Coronary artery (tissue), 2 donors: ENCODE measurements at regions not wholly inside any gene's neighbourhood (a gene's known extent, or its start where the extent isn't known, plus 50 kb on each side); places are given as distances from the start of the nearest gene placed in this dataset.

ENCODE experiments used
- DNase-seq: peaks from one replicate; pipeline ENCODE4 v3.0.0-alpha.2; 2017; ENCODE audit warnings: low spot score
- H3K27ac ChIP-seq, 2 donors: fragments of 200-600 bp; sonication (generic); one replicate each; pipeline ENCODE4 v1.5.1; 2016 to 2019
- H3K4me3 ChIP-seq: fragments of 200-600 bp; sonication (generic); 2 replicates; pipeline ENCODE4 v1.5.1; 2016; ENCODE audit warnings: mild to moderate bottlenecking, moderate library complexity
- TF ChIP-seq, protein P1 (sequence below): fragments of 200-600 bp; sonication (generic); IDR thresholded peaks from one replicate; pipeline ENCODE4 v1.5.1; 2019; ENCODE audit warnings: antibody characterized with exemption

DNA sequence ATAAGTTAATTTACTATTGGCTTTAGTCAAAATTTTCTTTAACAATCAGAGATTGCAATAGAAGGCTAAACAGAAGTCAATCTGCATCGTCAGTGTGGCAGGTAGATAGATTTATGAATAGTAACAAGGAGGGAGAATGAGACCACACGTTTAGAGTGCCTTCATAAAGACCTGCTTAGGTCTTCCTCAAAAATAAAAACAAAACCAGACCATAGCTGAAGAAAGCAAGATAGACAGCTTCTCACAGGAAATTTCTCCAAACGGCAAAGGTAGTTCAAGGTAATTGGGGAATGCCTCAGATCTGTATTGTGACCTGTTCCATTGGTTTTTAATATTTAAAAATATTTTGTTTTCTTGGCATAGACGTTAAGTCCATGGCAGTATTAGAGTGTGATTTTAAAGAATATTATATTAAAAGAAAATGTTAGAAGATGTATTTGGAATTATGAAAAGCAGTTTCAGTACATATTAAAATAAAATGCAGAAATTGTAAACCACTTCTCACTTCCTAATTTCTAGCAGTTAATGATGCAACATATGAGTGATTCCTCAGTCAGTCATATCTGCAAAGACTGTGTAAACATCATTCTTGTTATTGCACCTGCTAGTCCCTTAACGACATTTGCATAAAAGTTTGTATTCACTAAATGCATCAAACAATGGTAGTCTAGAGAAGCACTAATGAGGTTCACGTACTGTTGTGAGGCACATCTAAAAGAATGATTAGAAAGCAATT is 278.0 kb downstream of the HLX start:
- Histone ChIP-seq H3K4me3 (no peak overlapping the region), H3K27ac (no peak overlapping the region)
- DNase-seq = no peak
- TF ChIP-seq, protein P1, sequence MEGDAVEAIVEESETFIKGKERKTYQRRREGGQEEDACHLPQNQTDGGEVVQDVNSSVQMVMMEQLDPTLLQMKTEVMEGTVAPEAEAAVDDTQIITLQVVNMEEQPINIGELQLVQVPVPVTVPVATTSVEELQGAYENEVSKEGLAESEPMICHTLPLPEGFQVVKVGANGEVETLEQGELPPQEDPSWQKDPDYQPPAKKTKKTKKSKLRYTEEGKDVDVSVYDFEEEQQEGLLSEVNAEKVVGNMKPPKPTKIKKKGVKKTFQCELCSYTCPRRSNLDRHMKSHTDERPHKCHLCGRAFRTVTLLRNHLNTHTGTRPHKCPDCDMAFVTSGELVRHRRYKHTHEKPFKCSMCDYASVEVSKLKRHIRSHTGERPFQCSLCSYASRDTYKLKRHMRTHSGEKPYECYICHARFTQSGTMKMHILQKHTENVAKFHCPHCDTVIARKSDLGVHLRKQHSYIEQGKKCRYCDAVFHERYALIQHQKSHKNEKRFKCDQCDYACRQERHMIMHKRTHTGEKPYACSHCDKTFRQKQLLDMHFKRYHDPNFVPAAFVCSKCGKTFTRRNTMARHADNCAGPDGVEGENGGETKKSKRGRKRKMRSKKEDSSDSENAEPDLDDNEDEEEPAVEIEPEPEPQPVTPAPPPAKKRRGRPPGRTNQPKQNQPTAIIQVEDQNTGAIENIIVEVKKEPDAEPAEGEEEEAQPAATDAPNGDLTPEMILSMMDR = no peak

DNA sequence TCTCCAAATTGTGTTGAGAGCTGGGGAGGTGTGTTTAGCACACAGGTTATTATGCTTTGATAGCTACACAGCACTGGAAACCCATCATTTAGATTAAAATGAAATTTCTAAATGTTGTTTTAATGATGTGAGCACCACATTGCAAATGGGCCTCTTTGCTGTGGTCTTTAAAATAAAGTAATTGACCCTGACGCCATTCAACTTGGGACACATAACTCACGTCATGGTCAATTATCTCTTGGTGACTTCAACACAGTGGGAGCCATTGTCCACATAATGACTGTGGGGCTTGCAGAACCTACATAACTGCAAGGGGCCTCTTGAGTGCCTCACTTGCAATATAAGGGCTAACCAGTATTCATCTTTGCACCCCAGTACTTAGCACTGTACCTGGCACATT is 280.4 kb downstream of the HLX start:
- H3K4me3 ChIP-seq = no peak overlapping the region
- H3K27ac ChIP-seq = no peak overlapping the region
- DNase-seq = no peak
- TF ChIP-seq, protein P1 = no peak

DNA sequence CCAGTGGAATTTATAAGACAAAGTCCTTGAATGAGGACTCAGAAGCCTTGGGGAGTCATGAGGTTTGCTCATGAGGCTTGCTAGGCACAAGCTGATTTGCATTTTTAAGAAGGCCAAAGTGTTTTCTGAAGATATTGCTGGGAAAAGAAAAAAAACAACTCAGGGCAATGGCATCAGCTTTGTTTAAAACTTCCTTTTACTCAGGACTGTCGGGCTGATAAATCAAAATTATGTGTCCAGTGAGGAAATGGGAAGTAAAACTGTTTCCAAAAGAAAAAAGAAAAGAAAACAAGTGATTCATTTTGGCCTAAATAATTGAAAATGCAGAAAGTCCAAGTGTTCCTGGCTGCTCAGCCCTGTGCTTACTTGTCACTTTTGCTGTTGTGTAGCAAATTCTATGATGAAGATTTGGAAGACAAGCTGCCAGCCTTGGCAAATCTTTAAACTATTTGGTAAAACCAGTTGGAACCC is 282.4 kb downstream of the HLX start:
- Histone ChIP-seq H3K4me3 (no peak overlapping the region), H3K27ac (peak overlapping the region in 1 of 2 donors; percentile 32)
- TF ChIP-seq, protein P1 = no peak
- DNase-seq = no peak

DNA sequence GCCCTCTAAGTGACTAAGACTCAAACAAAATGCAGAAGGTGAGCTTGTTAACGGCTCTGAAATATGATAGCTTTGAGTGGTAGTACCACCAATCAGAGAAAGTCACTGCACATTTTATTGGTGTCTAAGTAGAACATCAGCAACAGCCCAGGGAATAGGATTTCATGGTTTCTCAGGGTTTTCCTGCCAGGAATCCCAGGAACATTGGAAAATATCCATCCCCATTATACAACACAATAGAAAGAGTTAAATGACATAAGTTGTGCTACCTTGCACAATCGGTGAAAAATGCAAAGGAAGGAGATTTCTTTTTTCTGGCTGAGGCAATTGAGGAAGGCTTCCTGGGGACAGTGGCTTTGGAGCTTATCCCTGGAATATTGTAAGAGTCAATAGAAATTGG is 283.1 kb downstream of the HLX start:
- TF ChIP-seq, protein P1 = no peak
- DNase-seq = no peak
- Histone ChIP-seq H3K4me3 (no peak overlapping the region), H3K27ac (no peak overlapping the region)

DNA sequence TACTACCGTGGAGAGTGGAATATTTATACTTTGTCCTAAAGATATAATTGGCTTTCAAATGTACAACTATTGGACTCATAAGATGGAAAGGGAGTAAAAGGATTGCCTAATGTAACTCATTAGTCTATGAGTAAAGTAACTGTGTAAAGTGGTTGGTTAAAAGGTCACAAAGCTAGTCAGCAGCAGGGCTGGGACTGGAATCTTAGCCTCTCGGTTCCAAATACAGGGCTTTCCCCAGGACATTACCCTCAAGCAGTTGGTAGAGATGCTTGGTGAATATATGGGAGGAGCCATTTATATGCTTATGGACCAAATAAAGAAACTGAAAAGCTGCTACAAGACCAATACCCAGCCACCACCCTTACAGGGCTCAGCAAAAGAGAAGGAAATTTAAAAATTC is 283.7 kb downstream of the HLX start:
- TF ChIP-seq, protein P1 = no peak
- Histone ChIP-seq H3K27ac (no peak overlapping the region), H3K4me3 (no peak overlapping the region)
- DNase-seq = no peak

DNA sequence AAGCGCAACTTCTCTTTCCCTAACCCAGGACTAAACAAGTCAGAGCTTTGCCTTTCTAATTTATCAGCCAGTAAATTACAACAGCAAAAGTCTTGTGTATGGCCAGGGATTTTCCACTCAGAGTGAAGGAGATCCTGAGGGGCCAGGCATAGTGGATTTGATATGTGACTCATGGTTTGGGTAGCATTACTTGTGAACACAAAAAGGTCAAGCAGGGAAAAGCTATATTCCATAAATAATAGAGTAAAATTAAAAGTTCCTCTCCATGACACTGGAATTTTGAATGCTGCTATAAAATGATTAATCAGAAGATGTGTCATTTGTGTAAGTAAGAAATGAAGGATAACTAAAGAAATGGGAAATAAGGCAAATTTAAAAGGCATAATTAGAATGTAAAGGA is 284.8 kb downstream of the HLX start:
- no peak overlapping the region for H3K27ac ChIP-seq
- DNase-seq = no peak
- no peak overlapping the region for H3K4me3 ChIP-seq
- TF ChIP-seq, protein P1 = no peak
